GM12878 (cell line): ENCODE measurements at regions not wholly inside any gene's neighbourhood (a gene's known extent, or its start where the extent isn't known, plus 50 kb on each side); places are given as distances from the start of the nearest gene placed in this dataset.
"Not testable (repeated sequence)": the region's sequence is repeated elsewhere in the genome, so short reads cannot be mapped to it uniquely, and the experiment has no call there.

Experiments
- ATAC-seq: fragments of 200-7000 bp; cut with Tn5 transposase; 3 replicates; pipeline ENCODE4 v1.9.1; 2020; ENCODE audit warnings: mild to moderate bottlenecking, moderate library complexity
- BruUV-seq: library from RNA; stranded (reverse); fragments of 400-500 nt; replicated peaks from 2 replicates; lab custom pipeline; 2021; lab: Mats Ljungman, UMichigan
- CTCF ChIA-PET: fragments of 300-600 bp; sonication (Branson Sonifier 250); formaldehyde crosslinking; extraction: SDS; loops from one replicate; lab custom pipeline; 2021; ENCODE audit warnings: inconsistent platforms; lab: Yijun Ruan, JAX
- POLR2A ChIA-PET: fragments of 350-600 bp; formaldehyde crosslinking; extraction: SDS; loops from one replicate; lab custom pipeline; 2021; ENCODE audit warnings: inconsistent platforms; lab: Charles Lee
- RAD21 ChIA-PET: fragments of 300-600 bp; sonication (Branson Sonifier 250); formaldehyde crosslinking; loops from one replicate; lab custom pipeline; 2023; ENCODE audit warnings: antibody characterized with exemption; ENCODE audit not compliant: unreplicated experiment; lab: Charles Lee
- SMC1A ChIA-PET: fragments of 300-600 bp; sonication (Branson Sonifier 250); formaldehyde crosslinking; loops from one replicate; lab custom pipeline; 2023; ENCODE audit not compliant: unreplicated experiment, uncharacterized antibody; lab: Charles Lee
- DNase-seq: peaks from one replicate; pipeline ENCODE4 v3.0.0-alpha.2; 2011; ENCODE audit warnings: low read depth, low spot score
- FAIRE-seq: peaks from 3 replicates; lab custom pipeline; 2011; peaks lifted over from hg19 to GRCh38; lab: Jason Lieb, UNC
- H2AFZ ChIP-seq: 2 replicates; pipeline ENCODE4 v1.6.0; 2011; ENCODE audit warnings: low read depth, low read length, control low read depth; ENCODE audit not compliant: control insufficient read depth
- H3K27ac ChIP-seq: 2 replicates; pipeline ENCODE4 v1.5.1; 2011; ENCODE audit warnings: control low read depth; ENCODE audit not compliant: control insufficient read depth, insufficient read depth
- H3K27me3 ChIP-seq, 2 experiments: replicated peaks in 1 of 2; 2 replicates each; pipeline versions ENCODE4 v1.6.0 to v1.6.1; 2011; ENCODE audit warnings: low read length in 1 of 2; ENCODE audit not compliant: control insufficient read depth in 2 of 2, insufficient read depth in 2 of 2
- H3K36me3 ChIP-seq, 2 experiments: 2 replicates each; pipeline ENCODE4 v1.5.1; 2011; ENCODE audit warnings: low read length in 1 of 2; ENCODE audit not compliant: control insufficient read depth in 2 of 2, insufficient read depth in 2 of 2
- H3K4me1 ChIP-seq: 2 replicates; pipeline ENCODE4 v1.6.1; 2011; ENCODE audit warnings: mild to moderate bottlenecking, low read length, moderate library complexity, mixed read lengths; ENCODE audit not compliant: control insufficient read depth, insufficient read depth
- H3K4me2 ChIP-seq: 2 replicates; pipeline ENCODE4 v1.6.0; 2011; ENCODE audit warnings: control low read depth; ENCODE audit not compliant: control insufficient read depth, insufficient read depth
- H3K4me3 ChIP-seq: fragments of 200-600 bp; sonication (generic); 2 replicates; pipeline ENCODE4 v1.5.1; 2016
- H3K79me2 ChIP-seq: 2 replicates; pipeline ENCODE4 v1.6.0; 2011; ENCODE audit warnings: low read length; ENCODE audit not compliant: control insufficient read depth, insufficient read depth
- H3K9ac ChIP-seq: 2 replicates; pipeline ENCODE4 v1.8.0; 2011; ENCODE audit warnings: low read length, control low read depth, mixed read lengths; ENCODE audit not compliant: control insufficient read depth, insufficient read depth
- H3K9me3 ChIP-seq: replicated peaks from 3 replicates; pipeline ENCODE4 v1.5.1; 2011; ENCODE audit warnings: mild to moderate bottlenecking, low read length; ENCODE audit not compliant: control insufficient read depth, insufficient read depth
- H4K20me1 ChIP-seq: 2 replicates; pipeline ENCODE4 v1.6.0; 2011; ENCODE audit not compliant: control insufficient read depth, insufficient read depth
- BCL11A ChIP-seq: IDR thresholded peaks from 2 replicates; pipeline ENCODE4 v1.6.1; 2011; ENCODE audit warnings: low read depth, low read length
- FOXM1 ChIP-seq: IDR thresholded peaks from 2 replicates; pipeline ENCODE4 v1.6.1; 2012; ENCODE audit warnings: low read depth, mild to moderate bottlenecking, inconsistent platforms, low read length, moderate library complexity
- KAT2A ChIP-seq: conservative IDR thresholded peaks from 2 replicates; pipeline ENCODE4 v1.6.1; 2011; ENCODE audit warnings: low read depth, low read length; ENCODE audit not compliant: control insufficient read depth
- RELA ChIP-seq: fragments of 450-650 bp; IDR thresholded peaks from 2 replicates; pipeline ENCODE4 v1.8.0; 2014; ENCODE audit warnings: borderline replicate concordance; ENCODE audit not compliant: partially characterized antibody
- RFX5 ChIP-seq: IDR thresholded peaks from 2 replicates; pipeline ENCODE4 v1.6.1; 2011; ENCODE audit warnings: low read depth, low read length, improper control_type of control experiment
- TBL1XR1 ChIP-seq: IDR thresholded peaks from 2 replicates; pipeline ENCODE4 v1.6.1; 2012; ENCODE audit warnings: low read depth, low read length, improper control_type of control experiment
- WGBS: methylation state at CpG from one replicate; pipeline ENCODE4 v1.1.6; 2016; ENCODE audit warnings: low lambda C conversion rate; ENCODE audit not compliant: insufficient replicate concordance, insufficient coverage; ENCODE audit errors: missing lambda C conversion rate; 5-methylcytosine and 5-hydroxymethylcytosine counted together
- in situ Hi-C: fragments of 300-500 bp; cut with MboI; formaldehyde crosslinking; loops from 9 replicates; pipeline ENCODE4 v1.14.3; 2018; ENCODE audit warnings: mixed read lengths
- intact Hi-C: fragments of 100-400 bp; cut with micrococcal nuclease; formaldehyde crosslinking; loops from one replicate; pipeline ENCODE4 v1.14.2; 2022; ENCODE audit not compliant: unreplicated experiment
- TF ChIP-seq, protein P1 (sequence below): IDR thresholded peaks from 2 replicates; pipeline ENCODE4 v1.6.1; 2011; ENCODE audit warnings: borderline replicate concordance, low read depth, mild to moderate bottlenecking, moderate library complexity, low read length; ENCODE audit not compliant: insufficient read depth, poor library complexity, severe bottlenecking
- TF ChIP-seq, protein P2 (sequence below): fragments of 450-650 bp; IDR thresholded peaks from 2 replicates; pipeline ENCODE4 v1.6.1; 2018; ENCODE audit warnings: mild to moderate bottlenecking, low read depth, moderate library complexity; ENCODE audit not compliant: partially characterized antibody
- TF ChIP-seq, protein P3 (sequence below): IDR thresholded peaks from 2 replicates; pipeline ENCODE4 v1.6.1; 2011; ENCODE audit warnings: low read depth, low read length, improper control_type of control experiment, borderline replicate concordance

GRCh38 chr1:187073634-187074245 lies 245.0 kb downstream of the PLA2G4A start:
- CTCF ChIA-PET = interaction anchor here (0.9 to 1.4 kb wide), 3 partner anchors 20 to 561 kb away, joined by 3 to 4 read pairs (median 4); no protein-coding TSS in a partner anchor
- H3K36me3 ChIP-seq, H3K9ac ChIP-seq, H3K27me3 ChIP-seq, H3K27ac ChIP-seq, DNase-seq, ATAC-seq, FAIRE-seq, H3K4me1 ChIP-seq, intact Hi-C loops, H3K4me3 ChIP-seq, H3K9me3 ChIP-seq, H2AFZ ChIP-seq, RAD21 ChIA-PET, POLR2A ChIA-PET, SMC1A ChIA-PET, BruUV-seq, H4K20me1 ChIP-seq, in situ Hi-C loops, H3K79me2 ChIP-seq: not testable (repeated sequence)
- WGBS = 87% methylated on average over 28 of the region's 35 CpGs
- 0 out of 2 replicates have a peak overlapping the region, but pooled peaks have one; percentile 31 for H3K4me2 ChIP-seq

DNA sequence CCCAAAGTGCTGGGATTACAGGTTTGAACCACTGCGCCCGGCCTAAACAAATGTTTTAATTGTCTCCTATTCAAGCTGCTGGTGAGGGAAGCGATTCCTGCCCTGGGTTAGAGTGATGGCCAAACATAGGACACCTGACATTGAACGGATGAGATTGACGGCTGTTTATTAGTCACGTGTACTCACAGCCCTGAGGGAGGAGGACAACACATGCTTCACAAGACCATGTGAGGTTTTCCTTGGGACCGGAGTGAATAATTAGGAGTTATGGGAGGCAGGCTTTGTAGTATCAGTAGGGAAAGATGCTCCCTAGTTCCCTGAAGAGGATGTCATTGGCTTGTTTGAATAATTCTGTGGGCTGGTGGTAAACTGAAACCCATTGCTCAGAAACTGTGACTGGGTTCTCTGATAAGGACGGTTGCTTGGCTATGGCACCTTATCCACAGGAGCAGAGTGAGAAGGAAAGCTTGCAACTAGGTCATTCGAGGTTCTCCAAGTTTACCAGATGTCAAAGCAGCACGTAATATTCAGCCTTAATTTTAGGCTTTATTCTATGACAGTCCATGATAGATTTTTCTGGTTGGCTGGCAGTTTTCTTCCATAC lies 245.8 kb downstream of the PLA2G4A start:
- ATAC-seq = no peak
- no peak overlapping the region for H3K9ac ChIP-seq
- SMC1A ChIA-PET = no interaction called here
- in situ Hi-C loops = no loop called here
- CTCF ChIA-PET = no interaction called here
- no peaks in the 10 kb centered on the region for H3K79me2 ChIP-seq
- intact Hi-C loops = no loop called here
- H2AFZ ChIP-seq = no peak overlapping the region
- H3K4me3 ChIP-seq = no peak overlapping the region
- no TSS peak for BruUV-seq
- POLR2A ChIA-PET = no interaction called here
- no peak overlapping the region for H3K4me2 ChIP-seq
- no peaks in the 10 kb centered on the region for H3K36me3 ChIP-seq
- no peak for DNase-seq
- no peak overlapping the region for H3K27ac ChIP-seq
- no peaks in the 10 kb centered on the region for H3K4me1 ChIP-seq
- no peaks in the 10 kb centered on the region for H3K9me3 ChIP-seq
- no peak for FAIRE-seq
- H4K20me1 ChIP-seq = no peaks in the 10 kb centered on the region
- 66% methylated on average over 10 of the region's 10 CpGs for WGBS
- no peaks in the 10 kb centered on the region for H3K27me3 ChIP-seq
- RAD21 ChIA-PET = no interaction called here
- no peak for TF ChIP-seq TBL1XR1
- no peak for TF ChIP-seq BCL11A
- TF ChIP-seq, protein P1, sequence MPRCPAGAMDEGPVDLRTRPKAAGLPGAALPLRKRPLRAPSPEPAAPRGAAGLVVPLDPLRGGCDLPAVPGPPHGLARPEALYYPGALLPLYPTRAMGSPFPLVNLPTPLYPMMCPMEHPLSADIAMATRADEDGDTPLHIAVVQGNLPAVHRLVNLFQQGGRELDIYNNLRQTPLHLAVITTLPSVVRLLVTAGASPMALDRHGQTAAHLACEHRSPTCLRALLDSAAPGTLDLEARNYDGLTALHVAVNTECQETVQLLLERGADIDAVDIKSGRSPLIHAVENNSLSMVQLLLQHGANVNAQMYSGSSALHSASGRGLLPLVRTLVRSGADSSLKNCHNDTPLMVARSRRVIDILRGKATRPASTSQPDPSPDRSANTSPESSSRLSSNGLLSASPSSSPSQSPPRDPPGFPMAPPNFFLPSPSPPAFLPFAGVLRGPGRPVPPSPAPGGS = no peak
- TF ChIP-seq FOXM1 = no peak
- no peak for TF ChIP-seq KAT2A
- TF ChIP-seq, protein P2, sequence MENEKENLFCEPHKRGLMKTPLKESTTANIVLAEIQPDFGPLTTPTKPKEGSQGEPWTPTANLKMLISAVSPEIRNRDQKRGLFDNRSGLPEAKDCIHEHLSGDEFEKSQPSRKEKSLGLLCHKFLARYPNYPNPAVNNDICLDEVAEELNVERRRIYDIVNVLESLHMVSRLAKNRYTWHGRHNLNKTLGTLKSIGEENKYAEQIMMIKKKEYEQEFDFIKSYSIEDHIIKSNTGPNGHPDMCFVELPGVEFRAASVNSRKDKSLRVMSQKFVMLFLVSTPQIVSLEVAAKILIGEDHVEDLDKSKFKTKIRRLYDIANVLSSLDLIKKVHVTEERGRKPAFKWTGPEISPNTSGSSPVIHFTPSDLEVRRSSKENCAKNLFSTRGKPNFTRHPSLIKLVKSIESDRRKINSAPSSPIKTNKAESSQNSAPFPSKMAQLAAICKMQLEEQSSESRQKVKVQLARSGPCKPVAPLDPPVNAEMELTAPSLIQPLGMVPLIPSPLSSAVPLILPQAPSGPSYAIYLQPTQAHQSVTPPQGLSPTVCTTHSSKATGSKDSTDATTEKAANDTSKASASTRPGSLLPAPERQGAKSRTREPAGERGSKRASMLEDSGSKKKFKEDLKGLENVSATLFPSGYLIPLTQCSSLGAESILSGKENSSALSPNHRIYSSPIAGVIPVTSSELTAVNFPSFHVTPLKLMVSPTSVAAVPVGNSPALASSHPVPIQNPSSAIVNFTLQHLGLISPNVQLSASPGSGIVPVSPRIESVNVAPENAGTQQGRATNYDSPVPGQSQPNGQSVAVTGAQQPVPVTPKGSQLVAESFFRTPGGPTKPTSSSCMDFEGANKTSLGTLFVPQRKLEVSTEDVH = no peak
- no peak for TF ChIP-seq RFX5
- TF ChIP-seq, protein P3, sequence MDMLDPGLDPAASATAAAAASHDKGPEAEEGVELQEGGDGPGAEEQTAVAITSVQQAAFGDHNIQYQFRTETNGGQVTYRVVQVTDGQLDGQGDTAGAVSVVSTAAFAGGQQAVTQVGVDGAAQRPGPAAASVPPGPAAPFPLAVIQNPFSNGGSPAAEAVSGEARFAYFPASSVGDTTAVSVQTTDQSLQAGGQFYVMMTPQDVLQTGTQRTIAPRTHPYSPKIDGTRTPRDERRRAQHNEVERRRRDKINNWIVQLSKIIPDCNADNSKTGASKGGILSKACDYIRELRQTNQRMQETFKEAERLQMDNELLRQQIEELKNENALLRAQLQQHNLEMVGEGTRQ = no peak
- TF ChIP-seq RELA = no peak
